NB4 (cell line): ENCODE measurements at regions not wholly inside any gene's neighbourhood (a gene's known extent, or its start where the extent isn't known, plus 50 kb on each side); places are given as distances from the start of the nearest gene placed in this dataset.

Experiments
- CTCF ChIP-seq: IDR thresholded peaks from one replicate; pipeline ENCODE4 v1.5.1; 2012; ENCODE audit warnings: low read depth, low read length
- MYC ChIP-seq: IDR thresholded peaks from 2 replicates; pipeline ENCODE4 v1.6.1; 2011; ENCODE audit warnings: low read depth, low read length

GRCh38 chr3:66561367-66561766 is 60.5 kb upstream of the LRIG1 start:
- no peak for TF ChIP-seq CTCF
- TF ChIP-seq MYC: no peak
